ENCODE measurements at regions not wholly inside any gene's neighbourhood (a gene's known extent, or its start where the extent isn't known, plus 50 kb on each side); places are given as distances from the start of the nearest gene placed in this dataset.

DNA sequence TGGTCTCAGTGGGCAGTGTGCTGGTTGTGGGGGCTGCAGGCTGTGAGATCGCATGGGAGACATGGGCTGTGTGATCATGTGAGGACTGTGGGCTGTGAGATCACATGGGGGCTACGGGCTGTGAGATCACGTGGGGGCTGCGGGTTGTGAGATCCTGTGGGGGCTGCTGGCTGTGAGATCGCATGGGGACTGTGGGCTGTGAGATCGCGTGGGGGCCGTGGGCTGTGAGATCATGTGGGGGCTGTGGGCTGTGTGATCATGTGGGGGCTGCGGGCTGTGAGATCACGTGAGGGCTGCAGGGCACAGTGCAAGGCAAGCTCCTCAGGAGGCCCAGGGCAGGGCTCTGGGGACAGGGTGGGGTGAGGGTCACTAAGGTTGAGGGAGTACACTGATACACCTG is 140.5 kb upstream of the CST7 start:
- no peak for TF ChIP-seq POLR2AphosphoS5 (IDR thresholded peaks at IDR 0.05; ENCODE audit: low read depth, low read length)
- TF ChIP-seq TAF1 (IDR thresholded peaks at IDR 0.05; ENCODE audit: low read depth, low read length) = no peak
- TF ChIP-seq SPI1 (IDR thresholded peaks at IDR 0.05; ENCODE audit: low read depth, low read length) = no peak
- no peak for TF ChIP-seq POU2F2 (IDR thresholded peaks at IDR 0.05; ENCODE audit: low read depth, low read length)
- TF ChIP-seq POLR2A (IDR thresholded peaks at IDR 0.05; ENCODE audit: low read depth, low read length) = no peak
- no peak for TF ChIP-seq PAX5 (IDR thresholded peaks at IDR 0.05; ENCODE audit: insufficient read depth, low read length, severe bottlenecking)
- DNase-seq (ENCODE audit: insufficient read length, low spot score) = no peak
- no peak for FAIRE-seq

DNA sequence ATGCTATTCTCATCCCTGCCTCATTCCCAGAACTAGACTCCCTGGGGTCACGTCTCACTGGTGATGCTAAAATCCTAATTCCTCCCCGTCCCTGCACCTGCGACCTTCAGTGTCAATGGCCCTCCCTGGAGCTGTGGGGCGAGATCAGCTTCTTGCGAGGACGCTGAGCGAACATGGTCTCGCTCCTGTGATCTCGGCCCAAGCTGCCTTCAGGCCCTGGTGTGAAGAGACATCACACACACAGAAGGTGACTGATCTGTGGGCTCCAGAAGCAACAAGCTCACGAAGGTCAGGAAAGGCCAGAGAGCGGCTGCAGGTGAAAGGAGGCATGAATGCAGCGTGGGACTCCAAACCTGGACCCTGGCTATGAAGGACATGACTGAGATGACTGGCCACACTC is 139.5 kb upstream of the CST7 start:
- TF ChIP-seq PAX5 (IDR thresholded peaks at IDR 0.05; ENCODE audit: insufficient read depth, low read length, severe bottlenecking) (no peak), POLR2AphosphoS5 (IDR thresholded peaks at IDR 0.05; ENCODE audit: low read depth, low read length) (no peak), SPI1 (IDR thresholded peaks at IDR 0.05; ENCODE audit: low read depth, low read length) (no peak), POLR2A (IDR thresholded peaks at IDR 0.05; ENCODE audit: low read depth, low read length) (no peak), POU2F2 (IDR thresholded peaks at IDR 0.05; ENCODE audit: low read depth, low read length) (no peak), TAF1 (IDR thresholded peaks at IDR 0.05; ENCODE audit: low read depth, low read length) (no peak)
- no peak for FAIRE-seq
- no peak for DNase-seq (ENCODE audit: insufficient read length, low spot score)

DNA sequence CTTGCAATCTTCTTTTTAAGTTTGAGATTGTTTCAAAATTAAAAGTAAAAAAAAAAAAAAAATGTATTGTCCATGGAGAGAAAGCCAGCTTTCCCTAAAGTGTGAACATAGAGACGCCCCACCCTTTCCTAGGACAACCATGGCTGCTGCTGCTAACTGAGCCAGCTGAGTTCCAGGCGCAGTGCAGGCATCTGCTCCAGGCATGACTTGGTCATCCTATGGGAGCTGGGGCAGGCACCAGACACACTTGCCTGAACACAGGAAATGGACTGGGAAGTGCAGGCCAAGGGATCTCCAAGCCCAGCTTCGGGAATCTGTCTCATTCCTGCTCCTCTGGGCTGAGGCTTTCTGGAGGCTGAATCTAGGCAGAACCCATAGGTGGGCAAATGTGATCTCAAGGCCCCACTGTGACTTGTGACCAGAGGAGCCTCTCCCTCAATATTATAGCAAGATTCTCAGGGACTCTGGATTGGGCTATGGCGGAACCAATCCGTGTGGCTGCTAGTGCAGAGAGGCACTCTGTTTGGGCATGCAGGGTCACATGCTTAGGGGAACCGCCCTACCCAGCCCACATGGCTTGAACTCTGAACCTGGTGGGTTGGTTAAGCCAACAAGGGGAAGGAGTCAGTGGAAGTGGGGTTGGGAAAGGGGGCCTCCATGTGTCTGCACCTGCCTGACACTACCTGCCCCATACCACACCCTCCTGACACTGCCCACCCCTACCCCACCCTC is 138.2 kb upstream of the CST7 start:
- DNase-seq (ENCODE audit: insufficient read length, low spot score) (no peak), FAIRE-seq (no peak)
- TF ChIP-seq TAF1 (IDR thresholded peaks at IDR 0.05; ENCODE audit: low read depth, low read length) (no peak), POLR2A (IDR thresholded peaks at IDR 0.05; ENCODE audit: low read depth, low read length) (no peak), POU2F2 (IDR thresholded peaks at IDR 0.05; ENCODE audit: low read depth, low read length) (no peak), POLR2AphosphoS5 (IDR thresholded peaks at IDR 0.05; ENCODE audit: low read depth, low read length) (no peak), SPI1 (IDR thresholded peaks at IDR 0.05; ENCODE audit: low read depth, low read length) (no peak), PAX5 (IDR thresholded peaks at IDR 0.05; ENCODE audit: insufficient read depth, low read length, severe bottlenecking) (no peak)

DNA sequence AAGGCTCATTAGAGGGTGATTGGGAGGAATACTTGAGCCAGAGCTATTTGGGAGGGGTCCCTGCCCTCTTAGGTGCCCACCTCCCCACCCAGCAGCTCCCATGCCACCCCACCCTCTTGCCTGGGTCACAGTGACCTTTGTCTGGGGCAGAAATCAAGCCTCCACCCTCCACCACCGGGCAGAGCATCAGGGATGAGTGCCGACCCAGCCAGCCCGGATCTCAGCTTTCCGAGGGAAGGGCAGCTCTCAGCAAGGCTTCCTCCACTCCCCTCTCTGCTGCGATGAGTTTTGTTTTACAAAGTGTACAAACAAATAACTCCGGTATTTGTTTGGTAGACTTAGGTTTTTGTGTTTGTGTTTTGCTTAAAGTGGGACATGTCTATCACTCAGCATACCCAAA is 136.7 kb upstream of the CST7 start:
- FAIRE-seq (no peak), DNase-seq (ENCODE audit: insufficient read length, low spot score) (no peak)
- no peak for TF ChIP-seq POLR2AphosphoS5 (IDR thresholded peaks at IDR 0.05; ENCODE audit: low read depth, low read length)
- no peak for TF ChIP-seq SPI1 (IDR thresholded peaks at IDR 0.05; ENCODE audit: low read depth, low read length)

DNA sequence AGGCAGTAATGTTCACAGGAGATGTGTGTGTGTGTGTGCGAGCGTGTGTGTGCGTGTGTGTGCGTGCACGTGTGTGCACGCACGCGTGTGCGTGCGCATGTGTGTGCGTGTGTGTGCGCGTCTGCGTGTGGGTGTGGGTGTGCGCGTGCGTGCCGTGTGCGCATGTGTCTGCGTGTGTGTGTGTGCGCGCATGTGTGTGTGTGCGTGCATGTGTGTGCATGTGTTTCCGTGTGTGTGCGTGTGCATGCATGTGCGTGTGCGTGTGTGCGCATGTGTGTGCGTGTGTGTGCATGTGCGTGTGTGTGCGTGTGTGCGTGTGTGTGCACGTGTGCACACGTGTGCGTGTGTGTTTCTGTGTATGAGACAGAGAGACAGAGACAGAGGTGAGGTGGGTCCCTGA is 136.0 kb upstream of the CST7 start:
- DNase-seq (ENCODE audit: insufficient read length, low spot score) (no peak), FAIRE-seq (peak; percentile 28)
- TF ChIP-seq PAX5 (IDR thresholded peaks at IDR 0.05; ENCODE audit: insufficient read depth, low read length, severe bottlenecking) (no peak), POLR2AphosphoS5 (IDR thresholded peaks at IDR 0.05; ENCODE audit: low read depth, low read length) (no peak), POLR2A (IDR thresholded peaks at IDR 0.05; ENCODE audit: low read depth, low read length) (no peak), POU2F2 (IDR thresholded peaks at IDR 0.05; ENCODE audit: low read depth, low read length) (no peak), SPI1 (IDR thresholded peaks at IDR 0.05; ENCODE audit: low read depth, low read length) (no peak), TAF1 (IDR thresholded peaks at IDR 0.05; ENCODE audit: low read depth, low read length) (no peak)

DNA sequence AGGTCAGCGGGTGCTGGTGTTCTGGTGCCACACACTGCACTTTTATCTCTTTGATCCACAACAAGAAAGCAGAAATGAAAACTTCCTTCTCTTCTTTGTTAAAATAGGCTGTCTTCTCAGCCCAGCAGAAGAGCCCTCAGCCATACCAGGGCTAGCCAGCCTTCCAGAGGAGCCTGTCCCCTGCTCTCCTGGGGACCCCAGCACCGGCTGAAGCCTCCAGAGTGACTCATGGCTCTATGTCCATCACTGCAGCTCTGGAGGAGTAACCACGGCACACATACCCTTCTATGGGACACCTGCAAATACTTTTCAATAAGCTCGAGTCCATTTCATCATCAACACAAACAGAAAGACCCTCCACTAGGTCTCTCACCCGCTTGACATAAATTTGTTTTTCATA is 135.6 kb upstream of the CST7 start:
- FAIRE-seq (no peak), DNase-seq (ENCODE audit: insufficient read length, low spot score) (no peak)
- TF ChIP-seq POU2F2 (IDR thresholded peaks at IDR 0.05; ENCODE audit: low read depth, low read length) (no peak), SPI1 (IDR thresholded peaks at IDR 0.05; ENCODE audit: low read depth, low read length) (no peak), POLR2AphosphoS5 (IDR thresholded peaks at IDR 0.05; ENCODE audit: low read depth, low read length) (no peak), POLR2A (IDR thresholded peaks at IDR 0.05; ENCODE audit: low read depth, low read length) (no peak), PAX5 (IDR thresholded peaks at IDR 0.05; ENCODE audit: insufficient read depth, low read length, severe bottlenecking) (no peak), TAF1 (IDR thresholded peaks at IDR 0.05; ENCODE audit: low read depth, low read length) (no peak)

DNA sequence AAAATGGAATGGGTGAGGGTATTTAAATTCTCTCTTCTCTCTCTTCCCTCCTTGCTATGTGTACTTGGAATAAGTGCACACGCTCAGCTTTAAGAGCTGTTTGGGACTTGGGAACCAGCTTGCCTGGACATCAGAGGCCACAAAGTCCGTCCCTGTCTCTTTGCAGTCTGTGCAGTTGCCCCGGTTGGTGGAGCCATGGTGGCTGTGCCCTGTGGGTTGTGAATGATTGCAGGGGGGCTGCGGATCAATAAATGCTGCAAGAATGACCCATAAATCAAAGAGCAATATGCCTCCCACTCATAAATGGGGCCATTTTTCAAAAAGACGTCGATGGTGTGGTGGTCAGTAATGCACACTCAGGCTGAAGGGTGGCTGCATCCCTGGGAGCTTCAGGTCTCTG is 135.1 kb upstream of the CST7 start:
- TF ChIP-seq POLR2AphosphoS5 (IDR thresholded peaks at IDR 0.05; ENCODE audit: low read depth, low read length) = no peak
- TF ChIP-seq POLR2A (IDR thresholded peaks at IDR 0.05; ENCODE audit: low read depth, low read length) = no peak
- no peak for FAIRE-seq
- DNase-seq (ENCODE audit: insufficient read length, low spot score) = no peak

DNA sequence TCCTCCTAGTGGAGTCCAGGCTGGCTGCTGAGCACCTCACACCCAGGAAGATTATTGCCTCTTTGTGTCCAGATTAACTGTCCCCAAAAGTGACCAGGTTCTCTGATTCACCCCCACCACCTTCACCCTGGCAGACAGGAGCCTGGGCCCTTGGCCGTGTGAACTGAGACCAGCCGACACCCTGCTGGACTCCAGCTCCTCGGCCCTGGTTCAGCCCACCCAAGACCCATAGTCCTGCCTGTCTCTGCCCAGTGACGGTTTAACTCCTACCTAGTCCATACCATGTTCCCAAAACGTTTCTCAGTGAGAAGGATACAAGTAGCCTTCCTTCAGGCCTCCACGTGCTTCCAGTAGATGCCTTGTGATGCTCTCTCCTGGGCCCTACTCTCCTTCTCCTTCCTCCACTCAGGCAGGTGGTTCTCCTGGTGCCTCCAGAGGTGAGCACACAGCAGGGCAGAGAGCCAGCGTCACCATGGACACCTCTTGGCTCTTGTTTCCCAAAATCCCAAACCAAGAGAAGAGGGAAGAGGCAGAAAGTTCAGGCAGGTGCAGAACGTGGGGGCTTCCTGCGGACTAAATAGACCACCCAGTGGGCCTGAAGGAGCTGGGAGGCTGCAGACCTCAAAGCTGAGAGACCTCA is 134.4 kb upstream of the CST7 start:
- FAIRE-seq = no peak
- no peak for DNase-seq (ENCODE audit: insufficient read length, low spot score)
- no peak for TF ChIP-seq TAF1 (IDR thresholded peaks at IDR 0.05; ENCODE audit: low read depth, low read length)
- no peak for TF ChIP-seq POLR2AphosphoS5 (IDR thresholded peaks at IDR 0.05; ENCODE audit: low read depth, low read length)
- TF ChIP-seq POU2F2 (IDR thresholded peaks at IDR 0.05; ENCODE audit: low read depth, low read length) = no peak
- no peak for TF ChIP-seq POLR2A (IDR thresholded peaks at IDR 0.05; ENCODE audit: low read depth, low read length)
- no peak for TF ChIP-seq PAX5 (IDR thresholded peaks at IDR 0.05; ENCODE audit: insufficient read depth, low read length, severe bottlenecking)
- no peak for TF ChIP-seq SPI1 (IDR thresholded peaks at IDR 0.05; ENCODE audit: low read depth, low read length)

DNA sequence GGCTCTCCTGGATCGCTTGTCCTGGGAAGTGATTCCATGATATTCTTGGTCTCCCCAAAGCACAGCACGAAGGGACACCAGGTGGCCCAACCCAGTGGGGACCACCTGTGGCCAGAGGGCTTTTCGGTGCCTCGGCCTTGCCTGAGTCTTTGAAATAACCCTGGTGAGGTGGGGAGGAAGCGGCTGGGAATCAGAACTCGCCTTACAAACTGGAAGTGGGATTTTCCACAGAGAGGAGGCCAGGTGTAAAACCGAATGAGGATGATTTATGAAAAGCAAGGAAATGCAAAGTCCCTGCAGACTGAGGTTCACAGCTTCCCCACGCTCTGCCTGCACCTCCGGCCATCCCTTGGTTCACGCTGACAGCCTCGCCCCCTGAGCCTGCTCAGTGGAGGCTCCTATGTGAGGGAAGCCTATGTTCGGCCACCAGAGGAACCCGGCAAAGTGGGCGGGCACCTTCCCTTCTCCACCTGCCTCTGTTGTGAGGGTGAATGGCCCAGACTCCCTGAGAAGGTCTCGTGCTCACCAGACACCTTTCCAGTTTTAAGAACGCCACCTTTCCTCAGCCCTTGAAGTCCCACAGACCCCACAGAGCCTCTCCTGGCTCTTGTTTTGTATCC is 133.8 kb upstream of the CST7 start:
- DNase-seq (ENCODE audit: insufficient read length, low spot score) = no peak
- no peak for FAIRE-seq
- TF ChIP-seq POLR2AphosphoS5 (IDR thresholded peaks at IDR 0.05; ENCODE audit: low read depth, low read length) (no peak), POU2F2 (IDR thresholded peaks at IDR 0.05; ENCODE audit: low read depth, low read length) (no peak), SPI1 (IDR thresholded peaks at IDR 0.05; ENCODE audit: low read depth, low read length) (no peak), PAX5 (IDR thresholded peaks at IDR 0.05; ENCODE audit: insufficient read depth, low read length, severe bottlenecking) (no peak), TAF1 (IDR thresholded peaks at IDR 0.05; ENCODE audit: low read depth, low read length) (no peak), POLR2A (IDR thresholded peaks at IDR 0.05; ENCODE audit: low read depth, low read length) (no peak)

Measured in GM12891 (cell line).